Astrocyte (in vitro differentiated cells and primary cell): ENCODE measurements at regions not wholly inside any gene's neighbourhood (a gene's known extent, or its start where the extent isn't known, plus 50 kb on each side); places are given as distances from the start of the nearest gene placed in this dataset.

Experiments
- CTCF ChIP-seq: IDR thresholded peaks from 2 replicates; pipeline ENCODE4 v1.5.1; 2011; ENCODE audit warnings: low read depth, mild to moderate bottlenecking, inconsistent platforms, low read length, moderate library complexity; ENCODE audit not compliant: insufficient read depth
- EZH2 ChIP-seq: IDR thresholded peaks from 2 replicates; pipeline ENCODE4 v1.6.1; 2012; ENCODE audit warnings: mild to moderate bottlenecking, low read length, inconsistent platforms; ENCODE audit not compliant: insufficient read depth

- no peak for TF ChIP-seq CTCF
- no peak for TF ChIP-seq EZH2
Observed at GRCh38 chr3:124352149-124352539, 360.2 kb upstream of the ROPN1 start.
